SHP77 (cell line): ENCODE measurements at regions not wholly inside any gene's neighbourhood (a gene's known extent, or its start where the extent isn't known, plus 50 kb on each side); places are given as distances from the start of the nearest gene placed in this dataset.

Experiments
- DNase-seq, 2 experiments: peaks; one replicate each; lab custom pipeline; 2025; lab: John Stamatoyannopoulos, UW

DNA sequence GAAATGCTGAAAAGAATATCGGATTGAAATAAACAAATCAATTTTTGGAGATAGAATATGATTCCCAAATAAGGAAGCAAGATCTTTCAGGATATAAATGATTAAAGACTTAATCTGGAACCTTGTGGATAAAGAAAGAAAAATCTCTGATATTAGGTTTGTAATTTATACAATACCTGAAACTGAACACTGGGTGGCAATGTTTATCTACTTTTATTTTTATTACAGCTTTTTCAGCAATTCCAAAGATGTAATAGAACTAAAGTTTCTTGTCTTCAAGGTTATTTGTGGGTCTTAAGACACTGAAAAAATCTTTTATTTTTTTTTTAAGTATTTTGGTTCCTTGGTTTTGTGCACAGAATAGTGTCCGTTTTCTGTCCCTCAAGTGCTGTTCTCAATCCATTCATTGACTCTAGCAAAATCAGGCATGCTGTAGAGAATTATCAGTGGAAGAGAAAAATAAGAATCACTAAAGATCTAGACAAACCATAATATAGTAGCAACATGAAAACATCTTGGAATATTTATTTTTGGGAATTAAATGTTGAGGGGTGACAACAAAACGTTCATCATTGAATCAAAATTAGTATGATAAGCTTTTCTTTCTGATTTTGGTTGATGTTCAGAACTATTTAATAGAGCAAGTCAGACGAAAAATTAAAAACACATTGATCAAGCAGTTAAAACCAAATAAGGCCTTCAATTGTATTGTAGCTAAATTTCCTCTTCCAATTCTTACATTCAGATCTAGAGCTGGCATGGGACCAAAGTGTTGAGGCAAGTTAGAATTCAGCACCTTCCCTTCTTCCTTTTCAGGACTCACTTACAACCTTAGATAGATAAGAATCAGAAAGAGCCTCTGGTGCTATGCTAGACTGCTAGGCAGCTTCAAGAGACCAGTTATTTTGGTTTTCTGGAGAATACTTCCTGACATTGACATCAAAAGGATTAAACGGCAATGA is 704.4 kb upstream of the PCDH20 start:
- no peak for DNase-seq

DNA sequence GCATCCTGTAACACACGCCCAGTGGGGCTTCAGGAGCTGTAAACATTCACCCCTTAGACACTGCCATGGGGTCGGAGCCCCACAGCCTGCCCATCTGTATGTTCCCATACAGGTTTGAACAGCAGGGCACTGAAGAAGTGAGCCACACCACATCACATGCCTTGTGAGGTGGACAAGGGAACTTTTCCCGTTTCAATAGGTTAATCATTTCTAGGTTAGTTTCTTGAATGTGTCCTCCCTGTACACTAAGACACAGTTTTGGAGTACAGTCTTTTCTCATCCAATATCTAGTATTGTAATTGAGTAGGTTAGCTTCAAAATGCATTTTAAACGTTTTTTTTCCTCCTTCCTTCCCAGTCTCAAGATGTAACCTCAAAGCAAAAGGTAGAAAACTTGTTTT is 700.2 kb upstream of the PCDH20 start:
- DNase-seq: no peak

- no peak for DNase-seq
These were observed 697.5 kb upstream of the PCDH20 start for GRCh38 chr13:62113179-62113578.

DNA sequence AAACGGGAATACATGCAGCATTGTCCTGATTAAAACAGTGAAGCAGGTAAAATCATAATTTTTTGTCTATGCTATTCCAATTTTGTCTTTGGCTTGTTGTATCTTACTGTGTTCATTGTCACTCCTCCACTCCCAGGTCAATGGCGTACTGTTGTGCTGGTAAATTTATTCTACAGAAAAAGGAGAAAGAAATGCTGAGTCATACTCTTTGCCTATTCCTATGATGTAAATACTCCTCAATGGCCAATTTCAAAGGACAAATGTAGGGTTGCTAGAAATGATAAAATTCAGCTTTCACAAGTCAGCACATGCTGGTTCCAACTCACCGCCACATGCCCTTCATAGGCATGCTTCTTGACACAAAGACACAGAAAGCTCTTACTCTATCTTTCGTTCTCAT is 694.4 kb upstream of the PCDH20 start:
- DNase-seq: no peak

DNA sequence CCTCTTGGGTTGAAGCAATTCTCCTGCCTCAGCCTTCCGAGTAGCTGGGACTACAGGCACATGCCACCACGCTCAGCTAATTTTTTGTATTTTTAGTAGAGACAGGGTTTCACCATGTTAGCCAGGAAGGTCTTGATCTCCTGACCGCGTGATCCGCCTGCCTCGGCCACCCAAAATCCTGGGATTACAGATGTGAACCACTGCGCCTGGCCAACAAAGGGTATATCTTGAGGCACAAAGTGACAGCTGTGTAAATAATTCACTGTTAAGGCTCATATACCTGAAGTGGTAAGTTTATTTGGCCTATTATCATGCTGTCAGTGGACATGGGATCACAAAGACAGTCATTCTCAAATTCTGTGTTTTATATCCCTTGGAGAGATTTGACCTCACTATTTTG is 688.5 kb upstream of the PCDH20 start:
- DNase-seq: peak in 1 of 2 experiments; percentile 12

DNA sequence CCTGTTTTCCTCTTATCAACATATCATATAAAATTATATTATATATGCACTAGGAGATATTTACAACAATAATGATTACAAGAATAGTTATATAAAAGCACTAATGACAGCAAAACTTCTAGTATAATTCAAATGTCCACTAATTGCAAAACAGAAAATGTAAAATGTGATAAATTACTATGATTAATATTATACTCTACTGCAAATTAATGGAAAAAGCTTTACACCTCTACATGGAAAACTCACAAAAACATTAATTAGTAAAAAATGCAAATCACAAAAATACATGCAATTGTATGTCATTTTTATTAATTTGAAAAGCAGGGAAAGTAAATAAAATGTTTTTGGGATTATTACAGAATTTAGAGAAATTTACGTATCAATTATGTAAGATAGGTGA is 681.0 kb upstream of the PCDH20 start:
- no peak for DNase-seq

DNA sequence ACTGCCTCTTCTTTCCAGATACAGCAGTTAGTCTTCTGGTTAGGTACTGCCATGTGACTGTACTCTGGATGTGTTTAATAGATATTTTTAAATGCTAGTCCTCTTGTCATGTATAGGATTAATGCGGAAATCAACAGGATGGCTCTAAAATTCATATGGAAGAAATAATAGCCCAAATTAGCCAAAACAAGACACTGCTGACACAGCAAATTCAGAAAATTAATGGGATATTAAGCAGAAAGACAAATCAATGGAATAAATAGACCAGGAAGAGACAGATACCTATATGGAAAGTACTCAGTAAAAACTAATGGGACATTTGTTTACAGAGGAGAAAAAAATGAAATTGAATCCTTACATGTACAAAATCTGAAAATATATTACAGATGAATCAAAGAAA is 679.3 kb upstream of the PCDH20 start:
- no peak for DNase-seq

DNA sequence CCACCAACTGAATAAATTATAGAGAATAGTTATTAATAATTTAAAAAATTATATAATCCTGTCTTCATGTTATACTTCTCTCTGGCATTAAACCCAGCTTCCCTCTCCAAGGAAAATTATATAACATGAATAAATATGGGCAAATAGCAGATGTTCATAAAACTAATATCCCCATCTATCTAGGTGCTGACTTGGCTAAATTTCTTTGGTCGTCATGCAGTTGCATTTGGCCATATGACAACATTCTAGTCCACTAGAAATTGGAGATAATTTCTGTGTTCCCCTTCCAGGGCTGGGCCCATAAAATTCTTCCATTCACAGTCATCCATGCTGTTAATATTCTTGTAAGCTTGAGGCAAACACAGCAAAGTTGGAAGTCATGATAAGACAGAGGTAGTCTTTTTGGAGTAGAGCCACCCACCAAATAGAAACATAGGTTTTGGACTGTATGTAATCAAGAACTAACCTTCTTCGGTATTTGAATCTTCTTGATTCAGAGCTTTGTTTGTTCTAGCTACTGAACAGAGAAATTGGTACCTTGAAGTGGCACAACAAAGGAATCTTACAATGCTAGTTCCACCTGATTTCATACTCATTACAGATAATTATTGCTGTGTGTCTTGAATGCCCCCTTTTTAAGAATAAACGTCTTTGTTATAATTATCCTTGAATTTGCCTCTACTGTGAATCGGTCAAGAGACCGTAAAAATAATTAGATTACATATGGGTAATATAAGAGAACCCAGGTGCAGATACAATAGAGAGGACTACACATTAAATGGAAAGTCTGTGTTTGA is 678.5 kb upstream of the PCDH20 start:
- no peak for DNase-seq

DNA sequence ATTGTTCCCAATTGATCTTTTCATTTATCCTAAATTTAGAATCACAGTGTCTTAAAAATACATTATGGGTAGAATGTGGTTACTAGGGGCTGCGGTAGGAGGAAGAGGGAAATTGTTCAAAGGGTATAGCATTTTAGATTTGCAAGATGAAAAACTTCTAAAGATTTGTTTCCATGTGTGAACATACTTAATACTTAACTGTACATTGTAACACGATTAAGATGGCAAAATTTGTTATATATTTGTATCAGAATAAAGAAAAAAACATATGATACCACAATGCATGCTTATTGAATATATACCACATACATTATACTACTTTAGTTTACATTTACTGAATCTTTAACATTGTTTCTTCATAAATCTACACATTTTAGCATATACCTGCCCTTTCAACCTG is 677.3 kb upstream of the PCDH20 start:
- DNase-seq: no peak

GRCh38 chr13:62092536-62092935 is 676.9 kb upstream of the PCDH20 start:
- no peak for DNase-seq

- DNase-seq: no peak
These were observed 672.5 kb upstream of the PCDH20 start for GRCh38 chr13:62088165-62088564.

DNA sequence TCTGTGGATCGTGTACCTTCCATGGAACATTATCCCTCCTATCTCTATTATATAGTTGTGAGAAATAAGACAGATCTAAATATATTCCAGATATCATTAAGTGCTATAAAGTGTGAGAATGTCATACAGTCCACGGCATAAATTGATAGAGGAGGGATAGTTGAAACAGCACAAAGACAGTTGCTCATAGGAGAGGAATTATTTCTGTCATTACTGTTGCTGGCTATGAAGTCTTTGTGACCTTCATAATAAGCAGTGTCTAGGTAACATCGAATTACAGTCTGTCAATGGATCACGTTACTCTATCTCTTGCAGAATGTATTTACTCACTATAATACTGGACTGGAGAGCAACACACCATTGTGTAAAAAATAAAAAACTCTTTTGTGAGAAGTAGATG is 671.5 kb upstream of the PCDH20 start:
- no peak for DNase-seq

DNA sequence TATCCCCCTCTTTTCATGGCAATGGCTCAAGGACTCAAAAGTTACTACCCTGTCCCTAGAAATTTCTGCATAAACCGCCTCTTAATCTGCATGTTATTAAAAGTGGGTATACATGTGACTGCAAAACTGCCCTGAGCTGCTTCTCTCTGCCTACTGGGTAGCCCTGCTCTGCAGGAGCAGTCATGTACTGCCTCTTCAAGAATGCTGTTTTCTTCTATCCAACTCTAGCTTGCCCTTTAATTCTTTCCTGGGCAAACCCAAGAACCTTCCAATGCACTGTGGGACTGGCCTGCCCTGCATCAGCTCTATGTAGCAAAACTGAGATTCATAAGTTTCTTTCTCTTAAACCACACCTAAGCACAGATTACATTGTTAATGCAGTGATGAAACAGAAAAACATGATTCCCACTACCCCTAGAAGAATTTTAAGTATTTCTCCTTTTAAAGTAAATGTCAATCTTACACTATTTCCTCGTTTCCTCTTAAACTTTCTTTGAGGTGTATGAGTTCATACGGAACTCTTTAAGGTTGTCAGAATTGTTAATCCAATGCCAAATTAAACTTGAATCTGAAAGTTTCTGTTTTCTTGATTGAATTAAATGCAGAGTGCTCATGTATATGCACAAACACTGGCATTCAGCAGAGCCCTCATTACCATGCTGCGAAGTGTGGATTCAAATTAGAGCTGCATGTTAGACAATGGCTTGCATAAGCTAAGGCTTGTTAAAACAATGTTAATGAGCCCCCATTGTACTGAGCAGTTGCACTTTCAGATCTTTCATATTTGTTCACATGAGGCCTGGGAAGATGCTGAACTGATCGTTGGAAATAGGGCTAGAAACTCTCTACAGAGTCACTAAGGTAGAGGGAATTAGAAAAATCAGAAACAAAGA is 669.9 kb upstream of the PCDH20 start:
- no peak for DNase-seq

GRCh38 chr13:62084728-62085127 is 669.1 kb upstream of the PCDH20 start:
- no peak for DNase-seq

DNA sequence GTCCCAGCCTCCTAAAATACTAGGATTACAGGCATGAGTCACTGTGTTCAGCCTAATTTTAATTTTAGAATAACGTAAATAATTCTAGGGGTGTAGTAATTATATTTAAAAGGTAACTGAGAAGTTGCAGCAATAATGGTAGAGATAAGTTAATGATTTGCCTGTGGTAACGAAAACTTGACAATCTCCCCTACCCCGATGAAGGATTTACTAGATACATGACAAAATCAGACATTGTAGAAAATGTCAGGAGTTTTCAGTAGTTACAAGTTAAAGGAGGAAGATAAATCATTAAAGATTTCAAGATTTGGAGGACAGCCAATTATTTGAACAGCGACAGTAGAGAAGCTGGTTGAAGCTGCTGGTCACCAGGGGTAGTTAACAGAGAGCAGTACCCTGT is 652.2 kb upstream of the PCDH20 start:
- no peak for DNase-seq

GRCh38 chr13:62065016-62065415 is 649.4 kb upstream of the PCDH20 start:
- DNase-seq: no peak

GRCh38 chr13:62061751-62062150 is 646.1 kb upstream of the PCDH20 start:
- DNase-seq: no peak

DNA sequence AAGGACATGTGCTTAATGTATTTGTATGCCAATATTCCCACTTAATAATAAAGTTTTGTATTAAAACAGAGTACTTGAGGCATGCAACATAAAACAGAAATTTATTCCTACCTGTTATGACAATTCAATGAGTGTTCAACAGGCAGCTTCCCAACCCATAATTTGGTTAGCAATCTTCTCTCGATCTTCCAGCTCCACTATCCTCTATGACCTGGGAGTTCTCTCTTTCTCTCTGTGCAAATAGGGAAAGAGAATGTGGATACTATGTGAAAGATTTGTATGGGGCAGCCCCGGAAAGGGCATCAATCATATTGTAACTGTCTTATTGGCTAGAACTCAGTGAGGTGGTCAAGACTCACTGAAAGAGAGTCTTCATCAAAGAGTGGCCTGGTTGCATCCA is 644.9 kb upstream of the PCDH20 start:
- no peak for DNase-seq

- DNase-seq: no peak
These were observed 641.6 kb upstream of the PCDH20 start for GRCh38 chr13:62057286-62057685.

DNA sequence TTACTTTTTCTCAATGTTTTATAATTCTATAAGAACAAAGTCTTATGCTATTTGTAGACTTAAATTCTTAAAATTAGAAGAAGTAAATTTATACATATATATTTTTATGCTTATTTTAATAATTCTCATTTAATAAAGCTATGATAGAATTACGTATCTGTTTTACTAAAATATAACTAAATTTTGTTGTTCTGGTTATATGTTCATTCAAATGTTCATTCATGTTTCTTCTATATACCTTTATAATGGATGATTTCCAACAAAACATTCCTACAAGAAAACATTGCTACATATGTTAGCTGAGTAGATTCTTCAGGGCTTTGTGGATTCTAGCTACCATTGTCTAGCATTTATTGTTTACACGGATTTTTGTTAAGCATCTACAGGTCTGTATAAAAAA is 634.3 kb upstream of the PCDH20 start:
- DNase-seq: no peak

DNA sequence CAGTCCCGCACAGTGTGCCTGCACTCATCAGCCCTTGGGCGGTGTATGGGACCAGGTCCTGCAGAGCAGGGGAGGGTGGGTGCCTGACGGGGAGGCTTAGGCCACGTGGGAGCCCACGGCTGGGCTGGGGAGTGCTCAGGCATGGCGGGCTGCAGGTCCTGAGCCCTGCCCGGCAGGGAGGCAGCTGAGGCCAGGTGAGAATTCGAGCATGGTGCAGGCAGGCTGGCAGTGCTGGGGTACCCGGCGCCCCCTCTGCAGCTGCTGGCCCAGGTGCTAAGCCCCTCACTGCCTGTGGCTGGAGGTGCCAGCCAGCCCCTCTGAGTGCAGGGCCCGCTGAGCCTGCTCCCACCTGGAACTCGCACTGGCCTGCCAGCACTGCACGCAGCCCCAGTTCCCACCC is 630.9 kb upstream of the PCDH20 start:
- DNase-seq: no peak

DNA sequence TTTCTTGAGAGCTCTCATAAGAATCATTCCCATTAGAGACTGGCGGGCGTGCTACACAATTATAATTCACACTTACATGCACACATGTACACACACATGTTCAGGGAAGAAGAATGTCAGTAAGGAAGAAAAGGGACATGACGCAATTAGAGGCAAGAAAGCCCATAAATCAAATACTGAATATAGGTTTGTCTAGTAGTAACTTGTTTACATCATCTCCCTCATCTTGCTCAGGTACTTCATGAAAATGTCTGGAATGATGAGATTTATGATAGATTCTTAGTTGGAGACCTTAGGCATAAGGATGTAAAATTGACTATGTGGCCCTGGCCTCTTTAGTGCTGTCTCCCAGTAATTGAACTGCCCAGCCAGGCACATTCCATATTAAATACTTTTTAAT is 628.0 kb upstream of the PCDH20 start:
- DNase-seq: no peak
